Psoas muscle (tissue), 7 donors: ENCODE measurements at regions not wholly inside any gene's neighbourhood (a gene's known extent, or its start where the extent isn't known, plus 50 kb on each side); places are given as distances from the start of the nearest gene placed in this dataset.

ENCODE experiments used
- ATAC-seq, 4 donors: fragments of 200-7000 bp; cut with Tn5 transposase; one replicate each; pipeline ENCODE4 v1.9.1; 2020; ENCODE audit warnings: moderate library complexity in 3 of 4, mild to moderate bottlenecking in 2 of 4
- DNase-seq, 2 donors: peaks; one replicate each; pipeline ENCODE4 v3.0.0-alpha.2; 2020
- H3K27ac ChIP-seq: fragments of 200-600 bp; one replicate; pipeline ENCODE4 v1.8.0; 2022
- H3K27me3 ChIP-seq, 3 donors: fragments of 200-600 bp in 1 of 3; one replicate each; pipeline versions ENCODE4 v1.6.1 to v1.8.0; 2013 to 2022; ENCODE audit warnings: low read length in 2 of 3, mild to moderate bottlenecking in 2 of 3, moderate library complexity in 1 of 3; ENCODE audit not compliant: insufficient read depth in 3 of 3
- H3K36me3 ChIP-seq, 2 donors: fragments of 200-600 bp in 1 of 2; one replicate each; pipeline versions ENCODE4 v1.6.1 to v1.8.0; 2013 to 2022; ENCODE audit warnings: low read depth in 1 of 2, mild to moderate bottlenecking in 1 of 2, moderate library complexity in 1 of 2; ENCODE audit not compliant: insufficient read depth in 1 of 2
- H3K4me1 ChIP-seq: fragments of 200-600 bp; one replicate; pipeline ENCODE4 v1.8.0; 2022
- H3K4me3 ChIP-seq: fragments of 200-600 bp; one replicate; pipeline ENCODE4 v1.8.0; 2022; ENCODE audit warnings: mild to moderate bottlenecking
- H3K9me3 ChIP-seq: fragments of 200-600 bp; one replicate; pipeline ENCODE4 v1.8.0; 2022
- CTCF ChIP-seq: fragments of 200-600 bp; IDR thresholded peaks from one replicate; pipeline ENCODE4 v1.8.0; 2022; ENCODE audit warnings: antibody characterized with exemption
- WGBS, 3 donors: extraction: QIAGEN DNeasy Blood & Tissue Kit; methylation state at CpG; one replicate each; pipeline versions ENCODE4 v1.1.6 to v1.1.7; 2013; 5-methylcytosine and 5-hydroxymethylcytosine counted together
- intact Hi-C, 2 donors: fragments of 100-400 bp; cut with DNase I; formaldehyde crosslinking; loops; one replicate each; pipeline versions ENCODE4 v1.11.0 to v1.14.2; 2022
- donor health status: healthy with polysubstance abuse.
- donor health status: DM: no; HTN: no; CAD: no; lungs with moderate emphysema.
- donor health status: Bipolar disorder and iron deficiency.
- donor health status: healthy.
- donor health status: DM: yes; HTN: yes; CAD: no.
- donor health status: DM: no; HTN: no; CAD: no.
- donor health status: DM: yes; HTN: yes; CAD: no.

DNA sequence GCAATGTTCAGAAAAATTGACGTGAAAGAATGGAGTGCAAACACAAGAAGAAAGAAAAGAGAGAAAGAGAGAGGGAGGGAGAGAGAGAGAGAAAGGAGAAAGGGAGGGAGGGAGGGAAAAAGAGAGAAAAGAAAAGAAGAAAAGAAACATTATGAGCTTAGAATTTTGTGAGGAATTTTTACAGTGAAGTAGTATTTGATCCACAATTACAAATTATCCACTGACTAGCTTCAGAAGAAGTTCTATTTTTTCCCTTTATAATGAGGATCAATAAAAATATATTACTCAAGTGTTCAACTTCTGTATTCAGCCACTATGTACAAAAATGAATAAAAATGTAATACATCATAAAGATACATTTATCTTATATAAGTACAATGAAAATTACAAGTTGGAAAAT lies 494.5 kb upstream of the CA10 start:
- intact Hi-C loops, result no loop called here
- H3K27ac ChIP-seq, result no peak overlapping the region
- no peak for TF ChIP-seq CTCF
- WGBS, 3 donors, result 50 to 70% (median 67%) methylated on average over 1 of the region's 1 CpG
- no peaks in the 10 kb centered on the region for H3K27me3 ChIP-seq
- no peaks in the 10 kb centered on the region for H3K9me3 ChIP-seq
- H3K4me3 ChIP-seq, result no peak overlapping the region
- H3K36me3 ChIP-seq, result no peaks in the 10 kb centered on the region
- DNase-seq (no peak), ATAC-seq (no peak)
- H3K4me1 ChIP-seq, result no peaks in the 10 kb centered on the region

DNA sequence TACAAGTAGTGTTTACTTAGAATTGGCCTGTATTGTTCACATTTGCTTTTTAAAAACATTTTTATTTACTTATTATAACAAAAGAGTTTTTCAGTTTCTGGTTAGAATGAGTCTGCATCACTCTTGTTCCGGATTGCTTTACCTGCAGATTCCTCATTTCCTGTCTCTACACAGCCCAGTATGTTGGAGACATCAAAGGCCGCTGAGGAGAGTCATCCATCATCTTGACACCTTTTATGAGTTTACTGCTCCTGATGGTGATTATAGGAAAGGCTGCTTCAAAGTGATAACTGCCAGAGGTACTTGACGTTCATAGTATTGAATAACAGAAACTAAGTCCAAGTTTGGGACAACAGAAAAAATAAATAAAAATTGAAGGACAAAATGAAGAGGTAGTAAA lies 490.5 kb upstream of the CA10 start:
- no peak overlapping the region for H3K27ac ChIP-seq
- intact Hi-C loops, result no loop called here
- DNase-seq, result no peak
- H3K36me3 ChIP-seq, result no peaks in the 10 kb centered on the region
- TF ChIP-seq CTCF, result no peak
- no peak overlapping the region for H3K4me3 ChIP-seq
- no peaks in the 10 kb centered on the region for H3K9me3 ChIP-seq
- no peaks in the 10 kb centered on the region for H3K27me3 ChIP-seq
- ATAC-seq, result no peak
- 14 to 21% (median 18%) methylated on average over 3 of the region's 3 CpGs for WGBS, 3 donors
- H3K4me1 ChIP-seq, result no peaks in the 10 kb centered on the region

DNA sequence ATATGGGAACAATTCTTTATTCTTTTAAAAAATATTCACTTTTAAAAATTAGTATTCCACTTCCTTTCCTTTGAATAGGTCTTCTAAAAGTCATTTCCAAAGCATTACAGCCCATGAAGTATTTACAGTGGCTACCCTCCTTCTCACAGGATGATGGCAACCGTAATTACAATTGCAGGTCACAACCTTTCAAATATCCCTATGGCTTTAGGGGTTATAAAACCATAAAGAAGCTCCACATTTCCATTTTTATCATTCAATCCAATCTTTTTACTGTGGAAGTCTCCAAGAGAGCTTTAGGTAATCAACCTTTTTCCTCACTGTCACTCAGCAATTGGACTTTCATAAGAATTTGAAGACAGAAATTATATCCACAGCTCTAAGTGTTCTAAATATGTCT lies 488.9 kb upstream of the CA10 start:
- Histone ChIP-seq H3K4me1 (no peaks in the 10 kb centered on the region), H3K27me3 (no peaks in the 10 kb centered on the region), H3K27ac (no peak overlapping the region), H3K4me3 (no peak overlapping the region), H3K36me3 (no peaks in the 10 kb centered on the region), H3K9me3 (no peaks in the 10 kb centered on the region)
- 22 to 34% (median 30%) methylated on average over 1 of the region's 1 CpG for WGBS, 3 donors
- intact Hi-C loops, result no loop called here
- DNase-seq (no peak), ATAC-seq (no peak)
- TF ChIP-seq CTCF, result no peak

- no peaks in the 10 kb centered on the region for H3K27me3 ChIP-seq
- no peak overlapping the region for H3K27ac ChIP-seq
- no peak overlapping the region for H3K4me3 ChIP-seq
- no peaks in the 10 kb centered on the region for H3K9me3 ChIP-seq
- no peak for DNase-seq
- H3K4me1 ChIP-seq, result no peaks in the 10 kb centered on the region
- no peak for TF ChIP-seq CTCF
- 86 to 90% (median 88%) methylated on average over 2 of the region's 2 CpGs for WGBS, 3 donors
- no peaks in the 10 kb centered on the region for H3K36me3 ChIP-seq
- ATAC-seq, result no peak
- intact Hi-C loops, result no loop called here
Measured at GRCh38 chr17:52636443-52636842, 477.9 kb upstream of the CA10 start.

DNA sequence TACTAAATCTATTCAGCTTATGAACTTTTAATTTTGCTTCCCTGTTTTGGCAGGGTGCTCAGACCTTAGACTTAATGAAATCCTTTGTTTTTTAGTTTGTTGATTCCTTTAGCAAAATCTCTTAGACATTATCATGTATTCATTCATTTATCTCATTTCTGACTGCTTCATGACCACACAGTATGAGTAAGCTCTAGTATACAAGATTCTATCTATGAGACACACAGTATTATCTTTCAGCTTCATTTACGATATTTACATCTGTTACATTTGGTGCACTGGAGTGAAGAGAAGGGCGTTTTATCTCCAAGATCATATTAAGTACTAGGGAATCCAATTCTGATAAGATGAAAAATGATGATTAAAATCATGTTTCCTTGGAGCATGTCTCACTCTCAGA lies 448.1 kb upstream of the CA10 start:
- Histone ChIP-seq H3K36me3 (no peaks in the 10 kb centered on the region), H3K4me1 (no peaks in the 10 kb centered on the region), H3K9me3 (no peaks in the 10 kb centered on the region), H3K4me3 (no peak overlapping the region), H3K27me3 (no peaks in the 10 kb centered on the region), H3K27ac (no peak overlapping the region)
- intact Hi-C loops, result no loop called here
- ATAC-seq, result no peak
- WGBS, 3 donors, result 65 to 79% (median 72%) methylated on average over 2 of the region's 2 CpGs
- DNase-seq, result no peak
- no peak for TF ChIP-seq CTCF
